Peyer's patch (tissue), 4 donors: ENCODE measurements at regions not wholly inside any gene's neighbourhood (a gene's known extent, or its start where the extent isn't known, plus 50 kb on each side); places are given as distances from the start of the nearest gene placed in this dataset.

ENCODE experiments used
- DNase-seq, 3 donors: peaks; one replicate each; pipeline ENCODE4 v3.0.0-alpha.2; 2017 to 2019
- H3K27ac ChIP-seq, 4 donors: fragments of 200-600 bp; sonication (generic); one replicate each; pipeline ENCODE4 v1.5.1; 2016 to 2019
- H3K27me3 ChIP-seq, 2 donors: fragments of 200-600 bp; sonication (generic); one replicate each; pipeline ENCODE4 v1.5.1; 2019
- H3K36me3 ChIP-seq, 3 donors: fragments of 200-600 bp; sonication (generic); one replicate each; pipeline ENCODE4 v1.5.1; 2016 to 2019
- H3K4me1 ChIP-seq, 4 donors: fragments of 200-600 bp; sonication (generic); one replicate each; pipeline ENCODE4 v1.5.1; 2016 to 2019
- H3K4me3 ChIP-seq, 4 donors: fragments of 200-600 bp; sonication (generic); 1 replicate in 3 of 4; 2 replicates in 1 of 4; pipeline ENCODE4 v1.5.1; 2016 to 2019; ENCODE audit warnings: mild to moderate bottlenecking in 1 of 4
- H3K9me3 ChIP-seq, 4 donors: fragments of 200-600 bp; sonication (generic); one replicate each; pipeline ENCODE4 v1.5.1; 2016 to 2019; ENCODE audit warnings: mild to moderate bottlenecking in 1 of 4
- POLR2A ChIP-seq, 2 donors: fragments of 450-650 bp; IDR thresholded peaks; one replicate each; pipeline ENCODE4 v1.5.1; 2017; ENCODE audit warnings: antibody characterized with exemption in 2 of 2, mild to moderate bottlenecking in 2 of 2, moderate library complexity in 2 of 2
- TF ChIP-seq, protein P1 (sequence below), 6 experiments: fragments of 450-650 bp in 4 of 6; fragments of 200-600 bp in 2 of 6; sonication (generic) in 1 of 6; IDR thresholded peaks; one replicate each; pipeline ENCODE4 v1.5.1; 2017 to 2019; ENCODE audit warnings: antibody characterized with exemption in 6 of 6, mild to moderate bottlenecking in 3 of 6, moderate library complexity in 1 of 6

GRCh38 chr4:123200051-123200940, 196.3 kb upstream of the SPRY1 start:
- Histone ChIP-seq H3K9me3 (no peaks in the 10 kb centered on the region), H3K27ac (no peak overlapping the region), H3K27me3 (no peaks in the 10 kb centered on the region), H3K4me3 (no peak overlapping the region), H3K4me1 (no peaks in the 10 kb centered on the region), H3K36me3 (no peaks in the 10 kb centered on the region)
- TF ChIP-seq, protein P1, sequence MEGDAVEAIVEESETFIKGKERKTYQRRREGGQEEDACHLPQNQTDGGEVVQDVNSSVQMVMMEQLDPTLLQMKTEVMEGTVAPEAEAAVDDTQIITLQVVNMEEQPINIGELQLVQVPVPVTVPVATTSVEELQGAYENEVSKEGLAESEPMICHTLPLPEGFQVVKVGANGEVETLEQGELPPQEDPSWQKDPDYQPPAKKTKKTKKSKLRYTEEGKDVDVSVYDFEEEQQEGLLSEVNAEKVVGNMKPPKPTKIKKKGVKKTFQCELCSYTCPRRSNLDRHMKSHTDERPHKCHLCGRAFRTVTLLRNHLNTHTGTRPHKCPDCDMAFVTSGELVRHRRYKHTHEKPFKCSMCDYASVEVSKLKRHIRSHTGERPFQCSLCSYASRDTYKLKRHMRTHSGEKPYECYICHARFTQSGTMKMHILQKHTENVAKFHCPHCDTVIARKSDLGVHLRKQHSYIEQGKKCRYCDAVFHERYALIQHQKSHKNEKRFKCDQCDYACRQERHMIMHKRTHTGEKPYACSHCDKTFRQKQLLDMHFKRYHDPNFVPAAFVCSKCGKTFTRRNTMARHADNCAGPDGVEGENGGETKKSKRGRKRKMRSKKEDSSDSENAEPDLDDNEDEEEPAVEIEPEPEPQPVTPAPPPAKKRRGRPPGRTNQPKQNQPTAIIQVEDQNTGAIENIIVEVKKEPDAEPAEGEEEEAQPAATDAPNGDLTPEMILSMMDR (IDR thresholded peaks at IDR 0.05): no peak
- TF ChIP-seq POLR2A (IDR thresholded peaks at IDR 0.05): no peak
- no peak for DNase-seq

- Histone ChIP-seq H3K27me3 (no peaks in the 10 kb centered on the region), H3K9me3 (no peaks in the 10 kb centered on the region), H3K36me3 (no peaks in the 10 kb centered on the region), H3K4me1 (no peaks in the 10 kb centered on the region), H3K27ac (no peak overlapping the region), H3K4me3 (no peak overlapping the region)
- DNase-seq: no peak
- TF ChIP-seq POLR2A (IDR thresholded peaks at IDR 0.05): no peak
- TF ChIP-seq, protein P1 (IDR thresholded peaks at IDR 0.05): no peak
Observed at GRCh38 chr4:123204737-123205136, 191.9 kb upstream of the SPRY1 start.

DNA sequence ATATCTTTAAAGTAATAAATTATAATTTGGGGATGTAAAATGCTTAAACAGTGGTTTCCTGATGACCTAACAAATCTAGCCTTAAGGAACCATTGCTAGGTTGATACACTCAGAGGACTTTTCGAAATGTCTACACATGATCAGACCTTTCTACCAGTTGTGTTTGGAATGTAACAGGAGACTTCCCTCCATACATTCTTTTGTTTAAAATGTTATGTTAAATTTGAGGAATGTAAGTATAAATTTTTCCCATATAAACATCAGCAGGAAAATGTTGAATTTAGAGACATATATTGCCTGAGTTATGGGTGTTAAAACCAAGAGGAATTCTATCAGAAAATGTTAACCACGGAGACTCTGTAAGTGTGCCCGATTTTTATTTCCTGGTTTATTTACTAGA, 190.6 kb upstream of the SPRY1 start:
- Histone ChIP-seq H3K9me3 (no peaks in the 10 kb centered on the region), H3K36me3 (no peaks in the 10 kb centered on the region), H3K4me1 (no peaks in the 10 kb centered on the region), H3K27ac (no peak overlapping the region), H3K4me3 (no peak overlapping the region), H3K27me3 (no peaks in the 10 kb centered on the region)
- TF ChIP-seq, protein P1 (IDR thresholded peaks at IDR 0.05): no peak
- no peak for TF ChIP-seq POLR2A (IDR thresholded peaks at IDR 0.05)
- DNase-seq: no peak

GRCh38 chr4:123209436-123209835, 187.2 kb upstream of the SPRY1 start:
- Histone ChIP-seq H3K4me3 (no peak overlapping the region), H3K36me3 (no peaks in the 10 kb centered on the region), H3K9me3 (no peaks in the 10 kb centered on the region), H3K4me1 (no peaks in the 10 kb centered on the region), H3K27ac (no peak overlapping the region), H3K27me3 (no peaks in the 10 kb centered on the region)
- TF ChIP-seq POLR2A (IDR thresholded peaks at IDR 0.05): no peak
- TF ChIP-seq, protein P1 (IDR thresholded peaks at IDR 0.05): no peak
- DNase-seq: no peak

DNA sequence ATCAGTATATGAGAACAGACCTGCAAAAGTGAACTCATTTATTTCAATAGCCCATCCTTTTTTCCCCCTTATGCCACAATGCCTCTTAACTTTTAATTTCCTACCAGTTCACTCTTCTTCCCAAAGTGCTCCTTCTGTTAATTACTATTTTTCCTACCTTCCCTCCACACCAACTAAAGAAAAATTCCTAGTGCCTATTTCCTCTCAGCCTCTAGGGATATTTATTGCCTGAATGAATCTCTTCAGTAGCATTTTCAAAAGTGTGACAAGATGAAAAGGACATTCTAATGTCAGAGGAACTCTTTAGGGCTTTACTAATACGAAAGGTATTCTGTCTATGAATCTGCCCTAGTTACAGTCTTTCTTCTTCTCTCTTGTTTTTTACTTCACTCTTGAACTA, 181.1 kb upstream of the SPRY1 start:
- TF ChIP-seq, protein P1 (IDR thresholded peaks at IDR 0.05): no peak
- no peak for TF ChIP-seq POLR2A (IDR thresholded peaks at IDR 0.05)
- Histone ChIP-seq H3K27ac (no peak overlapping the region), H3K9me3 (no peaks in the 10 kb centered on the region), H3K27me3 (no peaks in the 10 kb centered on the region), H3K4me1 (no peaks in the 10 kb centered on the region), H3K4me3 (no peak overlapping the region), H3K36me3 (no peaks in the 10 kb centered on the region)
- DNase-seq: no peak
